GM18870 (cell line): ENCODE measurements at regions not wholly inside any gene's neighbourhood (a gene's known extent, or its start where the extent isn't known, plus 50 kb on each side); places are given as distances from the start of the nearest gene placed in this dataset.

Source experiments
- ATAC-seq: cut with Tn5 transposase; IDR thresholded peaks from one replicate; pipeline ENCODE4 v1.9.1; 2021; ENCODE audit warnings: moderate library complexity; ENCODE audit not compliant: unreplicated experiment

GRCh38 chr13:77480066-77480465 is 55.4 kb upstream of the SCEL start:
- no peak for ATAC-seq

- ATAC-seq: no peak
Observed at GRCh38 chr13:77479326-77479725, 56.2 kb upstream of the SCEL start.

- ATAC-seq: no peak
Observed at GRCh38 chr13:77477299-77477848, 58.1 kb upstream of the SCEL start.

GRCh38 chr13:77476456-77476855 is 59.0 kb upstream of the SCEL start:
- ATAC-seq: no peak

- ATAC-seq: no peak
Observed at GRCh38 chr13:77475345-77476084, 60.0 kb upstream of the SCEL start.

GRCh38 chr13:77470986-77471385 is 64.5 kb upstream of the SCEL start:
- ATAC-seq: no peak

GRCh38 chr13:77466753-77467422 is 68.6 kb upstream of the SCEL start:
- ATAC-seq: no peak

GRCh38 chr13:77465603-77466195 is 69.8 kb upstream of the SCEL start:
- ATAC-seq: no peak

GRCh38 chr13:77460195-77460594 is 75.3 kb upstream of the SCEL start:
- peak; percentile 87 for ATAC-seq

- no peak for ATAC-seq
Observed at GRCh38 chr13:77459592-77459991, 75.9 kb upstream of the SCEL start.

GRCh38 chr13:77458736-77459135 is 76.8 kb upstream of the SCEL start:
- ATAC-seq: no peak

- ATAC-seq: no peak
Observed at GRCh38 chr13:77457966-77458365, 77.5 kb upstream of the SCEL start.

GRCh38 chr13:77456271-77456670 is 79.2 kb upstream of the SCEL start:
- ATAC-seq: no peak

- no peak for ATAC-seq
Observed at GRCh38 chr13:77449265-77449664, 86.2 kb upstream of the SCEL start.

GRCh38 chr13:77448689-77449088 is 86.8 kb upstream of the SCEL start:
- ATAC-seq: no peak

- ATAC-seq: no peak
Observed at GRCh38 chr13:77443511-77443910, 92.0 kb upstream of the SCEL start.

GRCh38 chr13:77437267-77437666 is 98.2 kb upstream of the SCEL start:
- no peak for ATAC-seq

GRCh38 chr13:77434289-77434688 is 101.2 kb upstream of the SCEL start:
- no peak for ATAC-seq

GRCh38 chr13:77431449-77431848 is 104.1 kb upstream of the SCEL start:
- peak; percentile 16 for ATAC-seq

- peak; percentile 53 for ATAC-seq
Observed at GRCh38 chr13:77430377-77430951, 103.6 kb upstream of the MYCBP2 start.

- ATAC-seq: peak; percentile 66
Observed at GRCh38 chr13:77429320-77430142, 102.6 kb upstream of the MYCBP2 start.
